GM18508 (cell line): ENCODE measurements at regions not wholly inside any gene's neighbourhood (a gene's known extent, or its start where the extent isn't known, plus 50 kb on each side); places are given as distances from the start of the nearest gene placed in this dataset.

Experiments
- ATAC-seq: cut with Tn5 transposase; IDR thresholded peaks from one replicate; pipeline ENCODE4 v1.9.1; 2021; ENCODE audit warnings: moderate number of reproducible peaks; ENCODE audit not compliant: insufficient read depth, unreplicated experiment

DNA sequence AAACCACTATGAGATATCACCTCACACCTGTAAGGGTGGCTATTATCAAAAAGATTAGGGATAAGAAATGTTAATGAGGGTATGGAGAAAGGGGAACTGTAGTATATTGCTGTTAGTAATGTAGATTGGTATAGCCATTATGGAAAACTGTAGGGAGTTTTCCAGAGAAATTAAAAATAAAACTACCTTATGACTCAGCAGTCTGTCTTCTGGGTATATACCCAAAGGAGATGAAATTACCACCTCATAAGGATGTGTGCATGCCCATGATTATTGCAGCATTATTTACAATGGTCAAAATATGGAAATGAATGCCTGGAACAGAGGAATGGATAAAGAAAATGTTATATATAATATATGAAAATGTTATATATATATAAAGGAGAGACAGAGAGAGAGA lies 303.8 kb downstream of the METTL15 start:
- ATAC-seq, result no peak

DNA sequence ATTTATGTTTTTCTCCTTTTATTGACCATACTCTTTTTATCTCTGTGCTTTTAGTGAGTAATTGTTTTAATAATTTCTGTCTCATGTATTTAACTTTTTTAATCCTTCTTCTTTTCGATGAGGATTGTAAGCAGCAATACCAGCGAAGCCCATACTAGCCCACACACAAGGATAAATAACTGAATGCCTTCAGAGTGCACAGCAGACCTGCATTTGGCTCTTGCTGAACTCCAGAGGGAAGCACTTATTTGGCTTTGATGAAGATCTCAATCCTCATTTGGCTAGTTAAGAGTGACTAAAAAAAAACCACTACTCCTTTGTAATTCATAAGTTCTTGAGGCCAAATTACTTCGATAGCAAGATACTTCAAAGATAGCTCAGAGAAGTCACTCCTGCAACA lies 293.3 kb downstream of the METTL15 start:
- no peak for ATAC-seq

DNA sequence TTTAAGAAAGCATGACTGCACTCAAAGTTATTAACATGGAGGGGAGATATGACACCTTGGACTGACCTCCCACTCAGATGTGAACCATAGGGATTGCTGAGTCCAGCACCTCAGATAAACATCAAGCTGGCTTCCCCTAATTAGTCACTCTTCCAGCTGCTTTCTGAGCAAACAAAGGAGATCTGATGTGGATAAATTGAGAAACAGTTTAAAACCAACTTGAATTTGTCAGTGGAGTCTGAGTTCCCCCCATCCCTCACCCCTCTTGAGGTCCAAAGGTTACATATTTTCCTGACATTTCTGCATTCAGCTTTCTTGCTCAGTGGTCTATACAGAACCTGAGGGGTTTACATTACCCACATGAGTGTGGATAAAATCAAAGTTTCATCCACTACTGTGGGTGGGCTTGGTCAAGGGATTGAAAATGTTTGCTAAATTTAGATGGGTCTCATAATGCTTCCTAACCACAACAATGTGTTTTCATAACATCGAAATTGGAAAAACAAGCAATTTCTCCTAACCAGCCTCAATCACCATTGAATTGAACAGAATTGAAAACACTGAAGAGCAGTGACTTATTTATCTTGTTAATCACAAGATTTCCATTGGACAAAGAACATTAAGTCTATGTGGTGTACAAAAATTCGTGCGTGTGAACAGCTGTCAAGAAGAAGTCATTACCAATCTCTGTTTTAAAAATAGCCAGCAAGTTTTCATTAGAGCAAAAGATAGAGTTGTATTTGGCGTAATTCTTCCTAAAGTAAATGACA lies 292.3 kb downstream of the METTL15 start:
- ATAC-seq, result no peak

DNA sequence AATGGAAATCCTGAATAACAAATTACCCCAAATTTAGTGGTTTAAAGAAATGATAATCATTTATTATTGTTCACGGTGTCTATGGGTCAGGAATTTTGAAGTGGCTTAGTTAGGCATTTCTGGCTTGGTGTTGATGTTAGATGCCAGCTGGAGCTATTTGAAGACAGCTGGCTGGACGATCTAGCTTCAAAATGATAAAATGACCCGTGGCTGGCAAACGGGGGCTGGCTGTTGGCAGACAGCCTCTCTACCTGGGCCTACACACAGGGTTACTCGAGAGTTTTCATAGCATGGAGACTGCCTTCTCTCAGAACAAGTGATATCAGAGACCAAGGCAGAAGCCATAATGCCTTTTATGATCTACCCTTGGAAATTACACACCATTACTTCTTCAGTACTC lies 285.2 kb downstream of the METTL15 start:
- no peak for ATAC-seq

DNA sequence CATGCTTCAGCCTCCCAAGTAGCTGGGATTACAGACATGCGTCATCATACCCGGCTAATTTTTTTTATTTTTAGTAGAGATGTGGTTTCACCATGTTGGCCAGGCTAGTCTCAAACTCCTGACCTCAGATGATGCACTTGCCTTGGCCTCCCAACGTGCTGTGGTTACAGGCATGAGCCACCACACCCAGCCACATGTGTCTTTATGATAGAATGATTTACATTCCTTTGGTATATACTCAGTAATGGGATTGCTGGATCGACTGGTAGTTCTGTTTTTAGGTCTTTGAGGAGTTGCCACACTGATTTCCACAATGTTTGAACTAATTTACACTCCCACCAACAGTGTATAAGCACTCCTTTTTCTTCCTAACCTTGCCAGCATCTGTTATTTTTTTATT lies 276.2 kb downstream of the METTL15 start:
- no peak for ATAC-seq

DNA sequence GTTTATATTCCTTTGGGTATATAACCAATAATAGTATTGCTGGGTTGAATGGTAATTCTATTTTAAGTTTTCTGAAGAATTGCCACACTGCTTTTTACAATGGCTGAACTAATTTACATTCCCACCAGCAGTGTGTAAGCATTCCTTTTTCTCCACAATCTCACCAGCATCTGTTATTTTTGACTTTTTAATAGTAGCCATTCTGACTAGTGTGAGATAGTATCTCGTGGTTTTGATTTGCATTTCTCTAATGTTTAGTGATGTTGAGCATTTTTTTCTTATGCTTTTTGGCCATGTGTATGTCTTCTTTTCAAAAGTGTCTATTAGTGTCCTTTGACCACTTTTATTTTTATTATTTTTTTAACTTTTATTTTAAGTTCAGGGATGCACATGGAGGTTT lies 275.3 kb downstream of the METTL15 start:
- no peak for ATAC-seq
